Loucy (cell line): ENCODE measurements at regions not wholly inside any gene's neighbourhood (a gene's known extent, or its start where the extent isn't known, plus 50 kb on each side); places are given as distances from the start of the nearest gene placed in this dataset.

ENCODE experiments used
- H2AFZ ChIP-seq: fragments of 200-600 bp; sonication (generic); 2 replicates; pipeline ENCODE4 v1.6.0; 2016; ENCODE audit warnings: antibody characterized with exemption, mild to moderate bottlenecking, low read length, moderate library complexity
- H3F3A ChIP-seq: fragments of 200-600 bp; 2 replicates; pipeline ENCODE4 v1.6.0; 2016; ENCODE audit warnings: antibody characterized with exemption, low read depth, mild to moderate bottlenecking
- H3K27me3 ChIP-seq: fragments of 200-600 bp; sonication (generic); 2 replicates; pipeline ENCODE4 v1.6.1; 2014; ENCODE audit warnings: low read length, mild to moderate bottlenecking; ENCODE audit not compliant: insufficient read depth, poor library complexity, severe bottlenecking
- H3K36me3 ChIP-seq: fragments of 200-600 bp; sonication (generic); 2 replicates; pipeline ENCODE4 v1.6.1; 2016; ENCODE audit warnings: low read length; ENCODE audit not compliant: insufficient read depth
- H3K4me1 ChIP-seq: fragments of 200-600 bp; sonication (generic); 2 replicates; pipeline ENCODE4 v1.5.1; 2014; ENCODE audit warnings: low read length, mild to moderate bottlenecking; ENCODE audit not compliant: insufficient read depth, poor library complexity, severe bottlenecking
- H3K4me2 ChIP-seq: fragments of 200-600 bp; sonication (generic); 2 replicates; pipeline ENCODE4 v1.6.0; 2014; ENCODE audit warnings: antibody characterized with exemption, low read length, low read depth, mild to moderate bottlenecking; ENCODE audit not compliant: poor library complexity, severe bottlenecking
- H3K4me3 ChIP-seq: fragments of 200-600 bp; sonication (generic); 2 replicates; pipeline ENCODE4 v1.5.1; 2014; ENCODE audit warnings: low read length, mild to moderate bottlenecking, mixed read lengths; ENCODE audit not compliant: poor library complexity, severe bottlenecking
- H3K79me2 ChIP-seq: fragments of 200-600 bp; sonication (generic); 2 replicates; pipeline ENCODE4 v1.6.1; 2014; ENCODE audit warnings: low read length; ENCODE audit not compliant: insufficient read depth
- H3K9ac ChIP-seq: fragments of 200-600 bp; sonication (generic); 2 replicates; pipeline ENCODE4 v1.6.0; 2014; ENCODE audit warnings: mild to moderate bottlenecking, low read depth, low read length, moderate library complexity; ENCODE audit not compliant: poor library complexity, severe bottlenecking
- H3K9me2 ChIP-seq: fragments of 200-600 bp; sonication (generic); replicated peaks from 2 replicates; pipeline ENCODE4 v1.6.1; 2016; ENCODE audit warnings: low read depth, low read length, mixed read lengths
- H3K9me3 ChIP-seq: fragments of 200-600 bp; sonication (generic); 2 replicates; pipeline ENCODE4 v1.6.1; 2014; ENCODE audit warnings: mild to moderate bottlenecking, antibody characterized with exemption, low read length, low read depth; ENCODE audit not compliant: insufficient read depth
- H4K20me1 ChIP-seq: fragments of 200-600 bp; sonication (generic); 2 replicates; pipeline ENCODE4 v1.6.0; 2014; ENCODE audit warnings: antibody characterized with exemption, low read length, mild to moderate bottlenecking; ENCODE audit not compliant: insufficient read depth, poor library complexity, severe bottlenecking
- EZH2phosphoT487 ChIP-seq: fragments of 200-600 bp; IDR thresholded peaks from 2 replicates; pipeline ENCODE4 v1.6.1; 2018; ENCODE audit warnings: antibody characterized with exemption, mild to moderate bottlenecking, moderate library complexity, borderline replicate concordance
- TF ChIP-seq, protein P1 (sequence below): fragments of 200-600 bp; sonication (generic); conservative IDR thresholded peaks from 2 replicates; pipeline ENCODE4 v1.5.1; 2014; ENCODE audit warnings: mild to moderate bottlenecking, antibody characterized with exemption, low read length

DNA sequence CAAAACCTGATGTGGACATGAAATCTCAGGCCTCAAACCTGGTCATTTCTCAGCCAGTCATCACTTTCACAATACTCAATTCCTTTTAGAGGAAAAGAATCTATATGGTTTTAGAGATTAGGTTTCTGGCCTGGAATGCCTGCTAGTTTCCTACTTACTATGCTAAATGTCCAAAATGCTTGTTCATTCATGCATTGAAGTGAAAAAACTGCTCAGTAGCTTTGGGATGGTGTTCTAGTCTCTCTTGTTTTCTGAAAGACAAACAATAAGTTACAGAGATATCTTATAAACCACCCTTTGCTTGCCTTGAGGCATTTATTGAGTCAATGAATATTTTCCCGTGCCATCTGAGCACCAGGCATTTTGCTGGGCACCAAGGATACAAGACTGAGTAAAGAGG, 1146.5 kb upstream of the GOT2 start:
- Histone ChIP-seq H3K79me2 (no peaks in the 10 kb centered on the region), H3K4me2 (no peak overlapping the region)

DNA sequence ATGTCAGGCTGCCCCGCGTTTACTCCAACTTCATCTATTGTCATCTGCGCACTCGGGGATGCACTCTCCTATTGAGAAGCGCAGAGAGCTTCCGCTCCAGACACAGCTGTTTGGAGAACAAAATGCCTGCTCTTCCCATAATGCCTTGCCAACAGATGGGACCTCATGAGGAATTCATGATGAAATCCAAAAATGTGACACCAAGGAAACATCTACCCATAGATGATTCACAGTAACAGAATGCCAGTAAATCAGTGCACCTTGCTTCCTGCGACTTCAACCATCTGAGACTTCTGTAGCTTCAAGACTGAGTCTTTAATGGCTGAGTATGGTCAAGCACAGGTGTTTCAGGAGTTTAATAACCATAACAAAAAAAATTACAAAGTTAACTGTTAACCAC, 1144.9 kb upstream of the GOT2 start:
- no peak overlapping the region for H3K4me3 ChIP-seq
- no peaks in the 10 kb centered on the region for H3K79me2 ChIP-seq
- no peaks in the 10 kb centered on the region for H3F3A ChIP-seq
- TF ChIP-seq EZH2phosphoT487 = no peak
- TF ChIP-seq, protein P1, sequence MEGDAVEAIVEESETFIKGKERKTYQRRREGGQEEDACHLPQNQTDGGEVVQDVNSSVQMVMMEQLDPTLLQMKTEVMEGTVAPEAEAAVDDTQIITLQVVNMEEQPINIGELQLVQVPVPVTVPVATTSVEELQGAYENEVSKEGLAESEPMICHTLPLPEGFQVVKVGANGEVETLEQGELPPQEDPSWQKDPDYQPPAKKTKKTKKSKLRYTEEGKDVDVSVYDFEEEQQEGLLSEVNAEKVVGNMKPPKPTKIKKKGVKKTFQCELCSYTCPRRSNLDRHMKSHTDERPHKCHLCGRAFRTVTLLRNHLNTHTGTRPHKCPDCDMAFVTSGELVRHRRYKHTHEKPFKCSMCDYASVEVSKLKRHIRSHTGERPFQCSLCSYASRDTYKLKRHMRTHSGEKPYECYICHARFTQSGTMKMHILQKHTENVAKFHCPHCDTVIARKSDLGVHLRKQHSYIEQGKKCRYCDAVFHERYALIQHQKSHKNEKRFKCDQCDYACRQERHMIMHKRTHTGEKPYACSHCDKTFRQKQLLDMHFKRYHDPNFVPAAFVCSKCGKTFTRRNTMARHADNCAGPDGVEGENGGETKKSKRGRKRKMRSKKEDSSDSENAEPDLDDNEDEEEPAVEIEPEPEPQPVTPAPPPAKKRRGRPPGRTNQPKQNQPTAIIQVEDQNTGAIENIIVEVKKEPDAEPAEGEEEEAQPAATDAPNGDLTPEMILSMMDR = no peak
- no peaks in the 10 kb centered on the region for H3K4me1 ChIP-seq
- H4K20me1 ChIP-seq = no peaks in the 10 kb centered on the region
- H2AFZ ChIP-seq = no peak overlapping the region
- no peaks in the 10 kb centered on the region for H3K36me3 ChIP-seq
- H3K9ac ChIP-seq = no peak overlapping the region
- H3K4me2 ChIP-seq = no peak overlapping the region
- no peaks in the 10 kb centered on the region for H3K9me3 ChIP-seq
- no peaks in the 10 kb centered on the region for H3K9me2 ChIP-seq
- H3K27me3 ChIP-seq = no peaks in the 10 kb centered on the region

More for the DNA sequence above, 1146.5 kb upstream of the GOT2 start:
- no peak overlapping the region for H2AFZ ChIP-seq
- H3K4me3 ChIP-seq = no peak overlapping the region
- no peaks in the 10 kb centered on the region for H4K20me1 ChIP-seq
- no peaks in the 10 kb centered on the region for H3K9me2 ChIP-seq
- no peaks in the 10 kb centered on the region for H3K4me1 ChIP-seq
- no peaks in the 10 kb centered on the region for H3K36me3 ChIP-seq
- H3K9me3 ChIP-seq = no peaks in the 10 kb centered on the region
- H3F3A ChIP-seq = no peaks in the 10 kb centered on the region
- no peak overlapping the region for H3K9ac ChIP-seq
- H3K27me3 ChIP-seq = no peaks in the 10 kb centered on the region
- TF ChIP-seq, protein P1 = no peak
- no peak for TF ChIP-seq EZH2phosphoT487

DNA sequence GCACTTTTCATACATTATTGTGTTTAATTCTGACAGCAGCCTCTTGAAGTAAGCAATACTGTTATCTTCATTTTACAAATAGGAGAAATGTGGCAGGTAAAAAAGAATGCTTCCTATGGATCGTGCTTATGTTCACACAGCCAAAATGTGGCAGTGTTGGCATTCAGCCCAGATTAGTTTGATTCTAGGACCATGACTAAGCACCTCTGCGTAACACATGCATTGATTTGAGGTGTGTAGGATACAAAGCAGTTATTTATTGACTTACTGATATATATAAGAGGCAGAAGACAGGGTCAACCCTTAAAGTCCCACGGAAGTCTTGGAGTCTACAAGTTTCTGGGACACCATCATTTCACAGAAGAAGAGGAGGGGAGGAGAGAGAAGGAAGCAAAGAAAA, 1144.4 kb upstream of the GOT2 start:
- no peaks in the 10 kb centered on the region for H3K4me1 ChIP-seq
- H2AFZ ChIP-seq = no peak overlapping the region
- H3K36me3 ChIP-seq = no peaks in the 10 kb centered on the region
- no peak overlapping the region for H3K4me3 ChIP-seq
- no peak for TF ChIP-seq EZH2phosphoT487
- TF ChIP-seq, protein P1 = no peak
- no peaks in the 10 kb centered on the region for H4K20me1 ChIP-seq
- no peaks in the 10 kb centered on the region for H3K9me2 ChIP-seq
- no peaks in the 10 kb centered on the region for H3K27me3 ChIP-seq
- H3K9me3 ChIP-seq = no peaks in the 10 kb centered on the region
- H3F3A ChIP-seq = no peaks in the 10 kb centered on the region
- H3K9ac ChIP-seq = no peak overlapping the region
- no peak overlapping the region for H3K4me2 ChIP-seq
- no peaks in the 10 kb centered on the region for H3K79me2 ChIP-seq
